Stimulated activated CD4-positive, alpha-beta T cell treated with anti-CD3 and anti-CD28 coated beads, Interleukin-1b, Interleukin-23, amount 100 ng/mL, for 1 hour (primary cell): ENCODE measurements at regions not wholly inside any gene's neighbourhood (a gene's known extent, or its start where the extent isn't known, plus 50 kb on each side); places are given as distances from the start of the nearest gene placed in this dataset.
"Not testable (repeated sequence)": the region's sequence is repeated elsewhere in the genome, so short reads cannot be mapped to it uniquely, and the experiment has no call there.

ENCODE experiments used
- DNase-seq, 2 donors: peaks; one replicate each; pipeline ENCODE4 v3.0.0-alpha.2; 2020; ENCODE audit warnings: low read depth in 2 of 2

DNA sequence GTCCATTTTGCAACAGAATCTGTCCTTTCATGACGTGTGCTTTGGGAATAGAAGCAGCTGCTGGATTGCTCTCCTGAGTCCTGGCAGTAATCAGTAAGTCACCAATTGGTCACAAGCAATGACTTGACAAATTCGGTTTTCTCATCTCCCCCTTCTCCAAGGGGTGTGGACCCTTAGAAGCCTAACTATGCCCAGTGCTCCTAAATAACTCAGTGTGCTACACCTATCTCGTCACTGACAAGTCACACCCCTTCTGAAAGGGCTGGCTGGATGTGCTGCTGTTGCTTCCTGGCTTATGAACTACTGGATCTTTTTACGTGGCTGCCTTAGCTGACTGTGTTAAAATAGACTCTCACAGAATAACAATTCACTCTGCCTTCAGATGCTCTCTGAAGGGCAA, 1351.5 kb downstream of the ZPLD1 start:
- DNase-seq = no peak

DNA sequence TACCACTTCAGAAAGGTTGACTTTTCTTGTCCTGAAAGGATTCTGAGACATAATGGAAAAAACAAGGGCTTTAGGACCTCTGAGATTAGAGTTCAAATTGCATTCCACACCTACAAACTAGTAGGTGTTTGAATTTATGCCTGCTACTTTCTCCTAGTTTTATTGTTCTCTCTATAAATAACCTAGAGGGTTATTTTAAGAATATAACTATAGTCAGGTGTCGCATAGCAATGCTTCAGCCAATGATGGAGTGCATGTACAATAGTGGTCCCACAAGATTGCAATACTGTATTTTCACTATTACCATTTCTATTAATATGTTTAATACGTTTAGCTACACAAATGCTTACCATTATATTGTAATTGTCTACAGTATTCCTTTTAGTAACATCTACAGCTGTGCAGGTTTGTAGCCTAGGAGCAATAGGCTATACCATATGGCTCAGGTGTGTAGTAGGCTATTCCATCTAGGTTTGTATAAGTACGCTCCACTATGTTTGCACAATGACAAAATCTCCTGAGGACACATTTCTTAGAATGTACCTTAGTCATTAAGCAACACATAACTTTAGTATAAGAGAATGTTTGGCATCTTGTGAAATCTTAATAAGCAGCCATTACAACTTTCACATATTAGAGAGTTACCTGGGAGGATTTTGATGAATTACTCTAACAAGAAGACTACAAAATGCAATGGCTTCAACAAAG, 1352.5 kb downstream of the ZPLD1 start:
- DNase-seq = no peak

DNA sequence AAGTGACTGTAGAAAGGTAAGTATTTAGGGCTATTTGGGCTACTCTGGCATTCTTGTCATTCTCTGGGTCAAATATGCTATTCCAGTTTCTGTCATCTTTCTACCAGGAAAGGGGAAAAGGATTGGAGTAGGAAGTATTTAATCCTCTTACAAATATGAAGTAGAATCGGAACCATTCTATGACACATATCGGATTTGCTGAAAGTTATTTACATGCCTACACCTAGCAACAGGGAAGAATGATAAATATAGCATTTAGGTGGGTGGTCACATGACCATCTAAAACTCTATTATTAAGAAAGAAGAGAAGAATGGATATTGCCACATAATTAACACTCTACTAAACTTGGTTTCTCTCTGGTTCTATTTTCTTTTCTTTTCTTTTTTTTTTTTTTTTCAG, 1353.1 kb downstream of the ZPLD1 start:
- no peak for DNase-seq

DNA sequence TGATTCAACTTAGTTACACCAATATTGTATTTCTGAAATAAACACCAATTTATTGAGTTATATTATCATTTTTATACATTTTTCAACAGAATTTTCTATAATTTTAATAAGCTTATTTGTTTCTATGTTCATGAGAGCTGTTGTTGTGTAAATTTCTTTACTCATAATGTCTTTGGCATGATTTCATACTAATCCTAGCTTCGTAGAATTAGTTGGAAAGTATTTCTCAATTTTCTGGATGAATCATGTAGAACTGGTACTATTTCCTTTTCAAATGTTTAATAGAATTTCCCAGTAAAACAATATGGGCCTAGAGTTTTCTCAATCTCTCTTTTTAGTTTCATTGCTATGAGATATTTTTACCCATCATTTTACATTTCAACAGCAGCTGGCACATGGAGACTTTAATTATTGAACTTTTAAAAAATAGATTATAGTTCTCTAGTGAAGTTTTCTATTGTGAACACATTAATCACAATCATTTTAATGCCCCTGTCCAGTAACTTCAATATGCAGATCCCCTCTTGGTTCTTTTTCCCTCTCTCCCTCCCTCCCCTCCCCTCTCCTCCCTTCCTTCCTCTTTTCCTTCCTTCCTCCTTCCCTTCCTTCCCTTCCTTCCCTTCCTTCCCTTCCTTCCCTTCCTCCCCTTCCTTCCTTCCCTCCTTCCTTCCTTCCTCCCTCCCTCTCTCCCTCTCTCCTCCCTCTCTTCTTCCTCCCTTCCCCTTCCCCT, 1357.1 kb downstream of the ZPLD1 start:
- no peak for DNase-seq

DNA sequence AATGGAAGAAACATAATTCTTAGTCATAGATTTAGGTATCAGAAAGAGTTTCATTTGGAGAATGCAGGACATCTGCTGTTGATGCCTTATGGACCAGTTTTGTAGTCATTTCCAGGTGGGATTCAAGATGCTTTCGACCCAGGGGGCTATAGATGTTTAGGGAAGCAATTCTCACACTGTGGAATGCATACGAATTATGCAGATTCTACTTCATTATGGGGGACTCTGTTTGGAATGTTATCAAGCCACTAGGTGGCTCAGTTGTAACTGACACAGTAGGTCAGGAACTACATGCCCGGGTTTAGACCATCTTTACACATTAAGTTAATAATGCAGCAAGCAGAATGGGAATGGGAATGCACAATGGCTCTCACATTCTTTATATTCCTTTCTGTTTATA, 1359.8 kb downstream of the ZPLD1 start:
- no peak for DNase-seq

DNA sequence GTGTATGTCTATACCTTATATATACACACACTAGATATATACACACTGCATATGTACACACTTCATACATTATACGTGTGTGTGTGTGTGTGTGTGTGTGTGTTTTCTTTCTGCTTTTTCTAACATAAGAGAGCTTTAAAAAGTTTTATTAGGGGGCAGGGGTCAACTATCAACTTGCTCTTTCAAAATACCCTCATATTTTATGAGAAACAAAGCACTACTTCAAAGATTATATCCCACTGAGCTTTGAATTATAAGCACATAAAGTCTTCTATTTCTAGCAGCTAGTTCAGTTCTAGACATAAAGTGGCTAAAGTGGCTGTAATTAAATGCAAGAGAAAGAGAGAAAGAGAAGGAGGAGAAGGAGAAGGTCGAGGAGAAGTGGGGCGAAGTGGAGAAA, 1361.3 kb downstream of the ZPLD1 start:
- no peak for DNase-seq

DNA sequence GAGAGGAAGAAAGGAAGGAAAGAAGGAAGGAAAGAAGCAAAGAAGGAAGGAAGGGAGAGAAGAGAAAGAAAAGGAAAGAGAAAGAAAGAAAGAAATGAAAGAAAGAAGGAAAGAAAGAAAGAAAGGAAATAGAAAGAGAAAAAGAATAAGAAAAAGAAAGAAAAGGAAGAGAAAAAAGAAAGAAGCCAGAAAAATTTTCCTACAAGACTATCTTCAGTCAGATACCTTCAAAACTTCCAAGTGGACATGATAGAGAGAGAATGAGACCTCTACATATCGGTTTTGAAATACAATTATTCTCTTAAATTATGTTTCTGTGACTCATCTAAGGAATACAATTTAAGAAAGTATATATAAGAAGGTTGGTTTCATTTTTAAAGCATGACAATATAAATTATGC, 1369.0 kb downstream of the ZPLD1 start:
- no peak for DNase-seq

DNA sequence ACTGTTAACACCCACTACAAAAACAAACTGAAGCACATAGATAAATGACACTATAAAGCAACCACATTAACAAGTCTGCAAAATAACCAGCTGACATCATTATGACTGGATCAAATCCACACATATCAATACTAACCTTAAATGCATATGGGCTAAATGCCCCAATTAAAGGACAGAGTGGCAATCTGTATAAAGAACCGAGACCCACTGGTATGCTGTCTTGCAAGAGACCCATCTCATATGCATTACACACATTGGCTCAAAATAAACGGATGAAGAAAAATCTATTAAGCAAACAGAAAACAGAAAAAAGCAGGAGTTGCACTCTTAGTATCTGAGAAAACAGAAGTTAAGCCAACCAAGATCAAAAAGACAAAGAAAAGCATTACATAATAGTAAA, 1375.4 kb downstream of the ZPLD1 start:
- no peak for DNase-seq

DNA sequence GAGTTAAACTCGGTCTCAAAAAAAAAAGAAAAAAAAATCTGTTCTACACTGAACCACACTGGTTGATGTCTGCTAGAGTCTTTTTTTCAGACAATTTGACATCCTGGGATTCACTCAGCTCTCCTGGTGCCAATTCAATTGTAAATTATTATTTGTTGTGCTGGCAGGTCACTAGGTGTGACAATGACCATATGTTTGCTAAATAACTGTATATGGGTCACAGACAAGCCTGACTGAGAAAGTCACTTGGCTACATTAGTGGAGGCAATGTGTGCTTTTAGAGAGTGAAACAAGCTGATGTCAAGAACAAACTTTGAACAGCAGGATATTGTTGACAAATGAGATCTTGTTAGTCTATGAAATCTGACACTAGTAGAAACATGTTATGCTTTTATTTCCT, 1379.1 kb downstream of the ZPLD1 start:
- DNase-seq = no peak

DNA sequence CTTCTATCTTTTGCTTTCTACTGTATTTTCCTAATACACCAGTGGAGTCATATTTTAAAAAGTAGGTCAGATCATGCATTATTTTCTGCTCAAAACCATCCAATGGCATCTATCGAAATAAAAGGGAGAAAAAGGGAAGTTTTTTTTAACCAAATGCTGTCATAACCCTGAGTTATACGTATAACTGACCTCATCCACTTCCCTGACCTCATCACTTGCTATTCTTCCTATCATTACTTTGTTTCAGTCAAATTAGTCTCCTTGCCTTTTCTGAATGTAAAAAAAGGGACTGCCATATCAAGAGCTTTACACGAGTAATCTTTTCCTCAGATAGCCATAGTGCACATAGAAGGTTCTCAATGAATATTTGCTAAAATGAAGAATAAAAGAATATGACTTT, 1383.6 kb downstream of the ZPLD1 start:
- DNase-seq = no peak

DNA sequence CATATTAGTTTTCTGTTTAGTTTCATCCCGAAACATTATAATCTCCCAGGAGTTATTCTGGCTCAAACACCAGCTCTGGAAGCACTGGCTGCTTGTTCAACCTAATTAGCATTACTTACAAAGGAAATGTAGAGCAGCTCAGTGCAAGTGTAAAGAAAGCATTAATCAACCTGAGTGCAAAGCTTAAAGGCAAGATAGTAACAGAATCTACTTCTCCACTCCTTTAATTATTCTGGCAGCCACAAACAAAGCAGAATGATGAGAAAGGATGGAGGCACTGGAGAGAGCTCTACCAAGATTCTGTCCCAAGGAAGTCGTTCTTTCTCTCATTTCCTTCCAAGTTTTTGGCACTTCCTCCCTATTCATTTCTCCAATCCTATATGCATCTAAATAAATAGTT, 1384.0 kb downstream of the ZPLD1 start:
- no peak for DNase-seq

DNA sequence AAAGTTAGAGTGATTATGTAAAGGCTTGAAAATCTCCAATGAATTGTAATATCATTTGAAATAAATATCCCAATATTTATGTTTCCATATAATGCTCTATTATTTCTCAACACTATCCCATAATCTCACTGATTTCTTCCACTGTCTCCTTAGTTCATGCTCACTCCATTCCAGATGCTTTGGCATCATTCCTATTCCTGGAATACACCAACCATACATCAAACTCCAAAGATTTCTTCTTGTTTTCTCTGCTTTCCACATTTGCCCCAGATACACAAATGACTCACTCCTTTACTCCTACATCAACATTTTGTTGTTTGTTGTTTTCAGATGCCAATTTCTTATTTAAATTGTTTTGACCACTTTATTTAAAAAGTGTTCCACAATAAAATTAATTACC, 1390.8 kb downstream of the ZPLD1 start:
- DNase-seq = no peak

DNA sequence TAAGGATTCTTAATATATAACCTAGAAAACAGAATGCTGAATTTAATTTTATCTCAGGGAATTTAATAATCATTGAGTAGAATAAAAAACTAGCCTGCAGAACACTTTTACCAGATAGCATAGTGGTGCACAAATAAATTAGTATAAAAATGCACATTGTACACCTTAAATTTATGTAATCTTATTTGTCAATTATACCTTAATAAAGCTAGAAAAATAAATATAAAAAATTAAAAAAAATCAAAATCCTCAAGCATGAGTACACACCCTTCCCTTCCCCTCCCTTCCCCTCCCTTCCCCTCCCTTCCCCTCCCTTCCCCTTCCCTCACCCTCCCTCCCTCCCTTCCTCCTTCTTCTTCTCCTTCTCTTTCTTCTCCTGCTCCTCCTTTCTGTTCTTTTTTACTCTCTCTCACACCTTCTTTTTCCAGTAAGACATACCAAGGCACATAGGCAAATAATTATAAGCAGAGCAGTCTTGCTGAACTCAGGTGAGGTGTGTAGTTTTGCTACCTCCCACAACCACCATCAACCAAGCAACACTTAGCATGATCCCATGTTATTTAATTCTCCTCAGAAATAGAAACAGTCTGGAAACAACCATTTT, 1395.0 kb downstream of the ZPLD1 start:
- no peak for DNase-seq

DNA sequence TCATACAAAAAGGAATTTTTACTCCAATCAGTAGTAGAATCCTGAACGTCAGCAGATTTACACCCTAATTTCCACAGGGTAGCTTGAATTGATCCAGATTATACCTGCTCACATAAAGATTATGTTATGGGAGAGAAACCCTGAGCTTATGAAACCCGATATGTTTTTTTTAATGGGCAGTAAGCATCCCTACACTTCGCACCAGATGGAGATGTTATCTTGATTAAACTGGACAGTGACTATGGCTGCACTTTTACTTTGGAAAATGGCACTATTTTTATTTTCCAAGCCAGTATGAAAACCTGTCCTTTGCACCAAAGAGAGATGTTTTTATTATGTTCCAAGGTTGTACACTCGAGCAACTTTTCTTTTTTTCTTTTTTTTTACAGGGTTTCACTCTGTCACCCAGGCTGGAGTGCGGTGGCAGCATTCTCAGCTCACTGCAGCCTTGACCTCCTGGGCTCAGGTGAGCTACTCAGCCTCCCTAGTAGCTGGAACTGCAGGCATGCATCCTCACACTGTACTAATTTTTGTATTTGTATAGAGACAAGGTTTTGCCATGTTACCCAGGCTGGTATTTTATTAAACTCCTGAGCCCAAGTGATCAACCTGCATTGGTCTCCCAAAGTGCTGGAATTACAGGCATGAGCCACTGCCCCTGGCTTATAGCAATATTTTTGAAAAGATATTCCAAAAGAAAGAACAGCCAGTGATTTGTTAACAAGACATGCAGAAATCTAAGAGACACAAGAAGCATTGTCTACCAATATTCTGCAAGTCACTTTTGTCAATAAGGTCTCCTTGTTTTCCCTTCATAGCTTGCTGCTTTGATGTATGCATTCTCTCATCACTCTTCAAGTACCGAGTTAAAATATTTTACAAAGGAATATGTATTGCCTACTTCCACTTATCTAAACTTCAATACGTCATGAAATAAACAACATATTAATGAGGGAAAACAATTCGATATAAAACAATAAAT, 1412.6 kb downstream of the ZPLD1 start:
- no peak for DNase-seq

DNA sequence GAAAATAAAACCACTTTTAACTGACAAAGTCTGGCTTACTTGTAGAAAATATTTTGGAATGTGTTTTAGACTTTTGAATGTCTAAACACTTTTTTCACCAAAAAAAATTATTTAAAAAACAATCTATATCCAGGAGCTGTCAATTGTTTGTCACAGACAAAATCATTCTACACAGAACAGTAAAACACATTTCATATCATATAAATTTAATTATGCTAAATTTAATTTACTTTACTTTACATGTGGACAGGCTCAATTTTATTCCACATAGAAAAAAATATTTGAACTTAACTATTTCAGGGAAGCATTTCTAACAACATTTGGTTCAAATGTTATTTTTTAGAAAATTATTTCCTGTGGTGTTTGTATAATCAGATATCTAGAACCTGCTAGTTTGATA, 1417.0 kb downstream of the ZPLD1 start:
- no peak for DNase-seq

DNA sequence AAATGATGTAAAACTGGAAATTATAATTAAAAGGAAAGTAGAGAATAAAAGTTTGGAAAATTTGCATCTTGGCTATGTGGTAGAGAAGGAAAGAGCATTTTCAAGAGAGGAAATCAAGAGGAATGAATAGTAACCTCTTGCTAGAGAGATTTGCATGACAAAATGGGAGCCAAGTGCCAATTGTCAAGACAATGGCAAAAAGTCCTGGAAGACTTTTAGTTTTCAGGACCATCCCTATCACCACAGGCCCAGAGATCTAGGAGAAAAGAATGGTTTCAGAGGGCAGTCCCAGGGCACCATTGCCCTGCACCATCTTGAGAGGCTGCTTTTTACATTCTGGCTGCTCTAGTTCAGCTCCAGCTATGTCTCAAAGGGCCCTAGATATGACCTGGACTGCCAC, 1427.6 kb downstream of the ZPLD1 start:
- DNase-seq = no peak

DNA sequence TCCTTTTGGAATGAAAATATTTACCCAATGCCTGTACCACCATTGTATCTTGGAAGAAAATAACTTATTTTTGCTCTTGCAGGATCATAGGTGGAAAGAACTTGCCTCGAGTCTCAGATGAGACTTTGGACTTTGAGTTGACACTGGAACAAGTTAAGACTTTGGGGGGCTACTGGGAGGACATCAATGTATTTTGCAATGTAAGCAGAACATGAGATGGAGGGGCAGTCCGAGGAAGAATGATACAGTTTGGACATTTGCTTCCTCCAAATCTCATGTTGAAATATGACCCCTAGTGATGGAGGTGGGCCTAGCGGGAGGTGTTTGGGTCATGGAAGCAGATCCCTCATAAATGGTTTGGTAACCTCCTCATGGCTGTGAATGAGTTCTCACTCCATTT, 1428.6 kb downstream of the ZPLD1 start:
- DNase-seq = no peak

DNA sequence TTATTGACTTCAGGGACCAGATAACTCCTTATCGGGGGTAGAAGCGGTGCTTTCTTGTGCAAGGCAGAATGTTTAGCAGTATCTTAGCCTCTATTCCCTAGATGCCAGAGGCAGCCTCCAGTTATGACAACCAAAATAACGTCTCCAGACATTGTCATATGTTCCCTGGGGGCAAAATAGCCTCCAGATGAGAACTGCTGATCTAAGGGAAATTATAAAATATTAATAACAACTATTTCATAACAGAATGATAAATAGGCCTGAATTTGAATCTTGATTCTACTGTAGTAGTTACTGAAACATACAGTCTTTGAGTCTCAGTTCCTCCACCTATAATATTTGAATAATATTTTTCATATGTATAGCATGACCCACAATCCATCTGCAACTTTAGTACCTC, 1431.3 kb downstream of the ZPLD1 start:
- no peak for DNase-seq

DNA sequence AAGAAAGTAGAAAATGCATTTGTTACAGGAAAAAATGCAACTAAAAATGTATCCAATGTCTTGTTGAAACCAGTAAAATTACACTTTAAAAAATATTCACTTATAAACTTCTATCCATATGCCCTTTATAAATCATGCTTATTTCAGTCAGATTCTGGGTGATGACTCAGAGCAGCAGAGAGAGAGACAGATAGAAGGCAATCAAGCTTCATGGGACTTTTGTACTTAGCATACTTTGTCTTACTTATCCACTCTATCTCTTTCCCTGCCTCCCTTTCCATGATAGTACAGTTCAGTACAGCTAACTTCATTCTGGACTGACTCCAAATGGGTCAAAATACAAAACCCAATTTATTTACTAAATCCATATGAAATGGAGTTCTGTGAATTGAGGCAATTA, 1438.2 kb downstream of the ZPLD1 start:
- no peak for DNase-seq

DNA sequence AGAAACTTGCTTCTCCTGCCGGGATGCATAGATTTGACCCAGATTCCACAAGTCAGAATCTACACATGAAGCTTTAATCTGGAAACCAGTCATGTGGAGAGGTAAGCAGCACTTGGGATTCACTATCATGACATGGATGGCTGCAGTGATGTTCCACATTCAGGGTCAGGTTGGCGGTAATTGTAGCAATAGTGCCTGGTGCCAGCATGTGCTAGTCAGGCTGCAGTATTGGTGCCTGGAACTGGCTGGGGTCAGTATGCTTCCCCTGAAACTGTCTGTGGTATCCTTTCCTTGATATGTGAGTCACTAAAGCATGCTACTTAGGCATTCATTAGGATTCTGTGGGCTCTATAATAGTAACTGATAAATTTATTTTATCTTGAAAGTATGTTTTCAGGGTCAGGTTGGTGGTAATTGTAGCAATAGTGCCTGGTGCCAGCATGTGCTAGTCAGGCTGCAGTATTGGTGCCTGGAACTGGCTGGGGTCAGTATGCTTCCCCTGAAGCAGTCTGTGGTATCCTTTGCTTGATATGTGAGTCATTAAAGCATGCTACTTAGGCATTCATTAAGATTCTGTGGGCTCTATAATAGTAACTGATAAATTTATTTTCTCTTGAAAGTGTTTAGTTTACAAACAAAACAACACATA, 1439.2 kb downstream of the ZPLD1 start:
- no peak for DNase-seq

DNA sequence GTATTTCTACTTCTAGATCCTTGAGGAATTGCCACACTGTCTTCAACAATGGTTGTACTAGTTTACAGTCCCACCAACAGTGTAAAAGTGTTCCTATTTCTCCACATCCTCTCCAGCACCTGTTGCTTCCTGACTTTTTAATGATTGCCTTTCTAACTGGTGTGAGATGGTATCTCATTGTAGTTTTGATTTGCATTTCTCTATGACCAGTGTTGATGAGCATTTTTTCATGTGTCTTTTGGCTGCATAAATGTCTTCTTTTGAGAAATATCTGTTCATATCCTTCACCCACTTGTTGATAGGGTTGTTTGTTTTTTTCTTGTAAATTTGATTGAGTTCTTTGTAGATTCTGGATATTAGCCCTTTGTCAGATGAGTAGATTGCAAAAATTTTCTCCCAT, 1447.0 kb downstream of the ZPLD1 start:
- DNase-seq = not testable (repeated sequence)

DNA sequence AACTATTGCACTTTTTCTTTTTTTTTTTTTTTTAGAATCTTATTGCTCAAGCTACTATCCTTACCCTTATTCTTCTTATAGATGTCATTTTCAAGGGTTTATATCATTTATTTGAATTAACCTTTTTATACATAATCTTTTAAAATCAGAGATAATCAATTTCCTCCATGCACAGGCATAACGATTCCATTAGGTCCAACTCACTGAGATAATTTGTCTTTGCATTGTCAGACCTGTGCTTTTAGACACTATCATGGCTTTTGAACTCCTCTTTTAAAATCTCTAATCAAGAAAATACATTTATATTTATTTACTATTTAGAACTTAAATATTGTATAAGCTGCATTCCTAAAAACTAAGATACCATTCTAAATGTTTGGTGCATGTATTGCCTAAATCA, 1454.9 kb downstream of the ZPLD1 start:
- DNase-seq = no peak
